Cerebellar cortex (tissue), 1 donor: ENCODE measurements at regions not wholly inside any gene's neighbourhood (a gene's known extent, or its start where the extent isn't known, plus 50 kb on each side); places are given as distances from the start of the nearest gene placed in this dataset.

Experiments used
- DNase-seq: peaks from one replicate; pipeline ENCODE4 v3.0.0-alpha.2; 2015; ENCODE audit warnings: low spot score

DNA sequence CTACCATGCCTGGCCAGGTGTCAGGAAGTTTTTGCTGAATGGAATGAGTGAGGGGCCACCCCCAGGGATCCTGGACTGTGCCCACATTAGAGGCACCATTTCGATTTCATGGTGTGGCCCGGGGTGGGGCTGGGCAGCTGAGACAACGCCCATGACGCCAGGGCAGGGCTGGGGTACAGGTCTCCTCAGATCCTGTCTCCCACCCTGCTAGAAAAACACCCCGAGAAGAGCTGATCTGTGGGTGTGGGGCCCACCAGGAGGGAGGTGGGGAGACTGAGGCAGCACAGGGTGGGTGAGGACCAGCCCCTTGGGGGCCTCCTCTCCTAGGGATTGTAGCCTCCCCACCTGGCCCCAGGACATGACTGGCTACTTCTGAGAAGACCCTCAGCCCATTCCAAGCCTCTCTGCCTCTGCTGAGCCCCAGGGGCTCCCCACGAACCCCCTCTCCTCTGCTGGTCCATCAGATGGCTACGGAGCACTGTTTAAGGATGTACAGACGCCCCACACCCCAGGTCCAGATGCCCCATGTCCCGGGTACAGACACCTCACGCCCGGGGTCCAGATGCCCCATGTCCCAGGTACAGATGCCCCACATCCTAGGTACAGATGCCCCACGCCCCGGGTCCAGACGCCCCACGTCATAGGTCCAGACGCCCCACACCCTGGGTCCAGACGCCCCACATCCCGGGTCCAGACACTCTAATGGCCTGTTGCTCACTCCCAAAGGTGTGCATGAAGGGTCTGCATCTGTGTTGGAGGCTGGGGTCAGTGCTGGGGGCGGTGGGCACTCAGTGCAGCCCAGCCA lies 99.4 kb downstream of the MICALL2 start:
- DNase-seq = no peak

- no peak for DNase-seq
Observed at GRCh38 chr7:1360521-1360971, 98.7 kb downstream of the MICALL2 start.

GRCh38 chr7:1361016-1361755 lies 98.1 kb downstream of the MICALL2 start:
- DNase-seq = no peak

- no peak for DNase-seq
Observed at GRCh38 chr7:1361756-1362125, 97.5 kb downstream of the MICALL2 start.

DNA sequence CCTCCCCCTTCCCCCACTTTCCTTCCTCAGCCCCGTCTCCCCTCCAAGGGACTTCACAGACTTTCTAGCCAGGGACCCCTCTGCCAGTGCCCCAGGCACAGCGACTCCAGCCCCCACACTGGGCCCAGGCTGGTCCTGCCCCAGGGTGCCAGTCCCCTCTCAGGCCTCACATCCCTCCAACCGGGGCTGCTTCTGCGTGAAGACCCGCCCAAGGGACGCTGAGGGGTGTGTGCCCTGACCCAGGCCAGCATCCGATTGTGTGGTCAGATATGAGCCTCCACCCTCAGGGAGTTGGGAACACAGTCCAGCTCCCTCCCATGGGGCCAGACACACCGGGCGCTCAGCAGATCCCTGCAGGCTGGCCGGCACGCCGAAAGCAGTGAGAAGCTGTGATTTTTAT lies 97.0 kb downstream of the MICALL2 start:
- DNase-seq = no peak

- DNase-seq = no peak
Observed at GRCh38 chr7:1364068-1364905, 95.0 kb downstream of the MICALL2 start.

- no peak for DNase-seq
Observed at GRCh38 chr7:1364906-1365570, 94.2 kb downstream of the MICALL2 start.

DNA sequence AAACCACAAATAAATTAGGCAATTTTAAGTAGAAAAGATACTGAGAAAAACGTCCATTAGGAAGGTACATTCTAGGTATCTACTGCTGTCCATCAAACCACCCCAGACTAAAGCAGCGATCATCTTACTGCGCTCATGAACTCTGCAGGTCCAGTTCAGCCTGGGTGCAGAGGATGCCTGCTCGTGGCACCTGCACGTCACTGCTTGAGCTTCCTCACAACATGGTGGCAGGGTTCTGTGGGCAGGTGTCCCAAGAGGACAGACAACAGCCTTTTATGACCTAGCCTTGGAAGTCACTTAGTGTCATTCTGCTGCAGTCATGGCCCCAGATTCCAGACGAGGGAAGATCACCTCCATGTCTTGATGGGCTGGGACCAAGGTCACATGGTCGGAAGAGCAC lies 93.4 kb downstream of the MICALL2 start:
- DNase-seq = no peak

DNA sequence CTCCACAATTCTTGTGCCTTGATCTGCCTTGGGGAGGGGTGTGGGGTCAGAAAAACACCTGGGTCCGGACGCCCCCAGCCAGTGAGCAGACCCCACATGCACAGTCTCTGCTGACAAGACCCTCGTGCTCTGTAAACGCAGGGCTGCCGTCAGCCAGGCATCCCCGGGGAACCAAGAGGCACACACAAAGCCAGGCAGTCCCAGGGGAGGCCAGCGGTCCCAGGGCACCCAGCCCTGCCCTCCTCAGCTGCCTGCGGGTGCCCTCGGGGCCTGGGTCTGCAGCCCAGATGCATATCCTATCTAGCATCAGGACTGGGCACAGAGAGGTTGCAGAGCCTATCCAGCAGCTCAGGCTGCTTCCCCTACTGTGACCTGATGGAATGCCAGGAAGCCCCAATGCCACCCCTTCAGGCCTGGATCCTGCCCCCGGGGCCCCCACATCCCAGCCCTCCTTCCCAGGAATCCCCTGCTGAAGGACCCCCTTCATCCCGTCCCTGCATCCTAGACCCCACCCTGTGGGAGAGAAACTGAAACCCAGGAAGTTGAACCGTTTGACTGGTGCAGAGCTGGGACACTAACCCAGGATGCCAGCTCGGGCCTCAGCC lies 92.4 kb downstream of the MICALL2 start:
- no peak for DNase-seq

DNA sequence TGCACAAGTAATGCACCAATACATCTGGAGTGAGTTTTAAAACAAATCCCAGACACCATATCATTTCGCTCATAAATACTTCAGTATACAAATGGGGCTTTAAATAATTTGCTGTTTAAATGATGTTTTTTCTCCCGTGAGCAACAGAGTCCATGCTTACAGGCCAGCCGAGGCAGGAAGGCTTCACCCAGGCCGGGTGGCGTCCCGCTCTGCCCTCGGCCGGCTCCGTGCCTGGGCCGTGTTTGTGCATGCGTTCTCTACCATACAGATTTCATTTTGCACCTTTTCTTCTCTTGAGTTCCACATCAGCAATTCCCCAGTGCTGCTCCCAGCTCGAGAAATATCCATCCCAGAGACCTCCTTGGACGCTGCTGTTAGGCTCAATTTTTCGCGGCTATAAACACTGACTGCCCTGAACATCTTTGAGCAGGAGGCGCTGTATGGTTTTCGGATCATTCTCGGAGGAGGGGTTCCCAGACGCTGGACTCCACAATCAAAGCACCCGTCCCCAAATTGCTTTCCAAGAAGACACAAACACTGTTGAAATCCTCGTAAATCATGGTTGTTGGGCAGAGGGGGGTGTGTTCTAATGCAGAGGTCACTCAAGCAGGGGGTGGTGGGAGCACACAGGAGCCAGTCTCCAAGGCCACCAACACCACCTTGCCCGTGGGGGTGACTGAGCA lies 91.6 kb downstream of the MICALL2 start:
- no peak for DNase-seq

GRCh38 chr7:1368184-1368681 lies 91.0 kb downstream of the MICALL2 start:
- no peak for DNase-seq

DNA sequence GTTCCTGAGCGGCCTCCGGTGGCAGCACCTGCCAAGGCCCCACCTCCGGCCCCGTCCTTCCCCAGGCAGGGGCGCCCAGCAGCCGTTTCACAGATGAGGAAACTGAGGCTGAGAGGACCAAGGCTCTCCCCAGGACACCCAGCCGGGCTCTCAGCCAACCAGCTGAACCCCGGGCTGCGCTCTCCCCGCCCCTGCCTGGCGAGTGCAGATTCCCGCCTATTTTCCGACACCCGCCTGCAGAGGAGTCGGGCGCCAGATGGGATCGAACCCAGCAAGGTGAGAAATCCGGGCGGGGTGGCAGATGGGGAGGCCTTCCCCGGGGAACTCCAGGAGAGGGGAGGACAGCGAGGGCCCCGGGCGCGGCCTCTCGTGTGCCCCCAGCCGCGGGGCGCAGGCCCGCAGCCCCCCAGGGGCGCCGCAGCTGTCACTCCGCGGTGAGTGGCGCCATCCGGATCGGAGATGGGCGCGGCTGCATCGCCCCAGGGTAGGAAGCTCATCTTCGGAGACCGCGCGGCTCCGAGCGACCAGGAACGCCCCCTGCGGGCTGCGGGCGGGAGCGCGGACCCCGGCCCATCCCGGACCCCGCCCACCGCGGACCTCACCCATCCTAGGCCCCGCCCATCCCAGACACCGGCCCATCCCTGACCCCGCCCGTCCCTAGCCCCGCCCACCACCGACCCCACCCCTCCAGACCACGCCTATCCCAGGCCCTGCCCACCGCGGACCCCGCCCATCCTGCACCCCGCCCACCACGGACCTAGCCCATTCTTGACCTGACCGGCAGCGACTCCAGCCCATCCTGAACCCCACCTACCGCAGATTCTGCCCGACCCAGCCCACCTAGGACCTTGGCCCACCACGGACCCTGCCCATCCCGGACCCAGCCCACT lies 90.3 kb downstream of the MICALL2 start:
- DNase-seq = peak; percentile 46

DNA sequence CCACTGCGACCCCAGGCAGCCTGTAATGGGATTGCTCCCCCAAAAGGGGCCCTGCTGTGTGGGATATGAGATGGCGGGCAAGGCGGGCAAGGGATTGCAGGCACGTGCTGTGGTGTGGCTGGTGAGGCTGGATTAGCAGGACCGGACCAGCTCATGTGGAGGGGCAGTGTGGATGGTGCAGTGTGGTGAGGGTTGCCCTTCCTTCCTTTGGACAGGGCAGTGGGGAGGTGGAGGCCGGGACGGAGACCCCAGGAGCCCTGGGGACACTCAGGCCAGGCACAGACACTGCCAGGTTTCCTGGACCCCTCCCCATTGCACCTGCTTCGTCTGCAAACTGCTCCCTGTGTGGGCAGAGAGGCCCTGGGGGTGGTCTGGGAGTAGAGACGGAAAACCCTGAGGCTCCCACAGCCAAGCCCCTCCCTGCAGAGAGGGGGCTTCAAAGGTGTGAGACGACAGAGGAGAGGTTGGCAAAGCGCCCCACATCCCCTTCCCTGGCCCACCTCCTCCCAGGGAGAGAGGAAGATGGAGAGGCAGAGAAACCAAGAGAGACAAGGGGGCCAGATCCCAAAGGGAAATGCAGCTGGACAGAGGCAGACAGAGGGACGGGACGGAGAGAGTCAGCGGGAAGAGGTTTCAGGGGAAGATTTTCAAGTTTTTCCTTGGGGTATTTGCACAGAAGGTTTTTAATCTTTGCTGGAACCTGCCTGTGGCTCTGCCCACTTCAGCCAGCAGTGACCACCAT lies 89.2 kb downstream of the MICALL2 start:
- DNase-seq = peak; percentile 10

DNA sequence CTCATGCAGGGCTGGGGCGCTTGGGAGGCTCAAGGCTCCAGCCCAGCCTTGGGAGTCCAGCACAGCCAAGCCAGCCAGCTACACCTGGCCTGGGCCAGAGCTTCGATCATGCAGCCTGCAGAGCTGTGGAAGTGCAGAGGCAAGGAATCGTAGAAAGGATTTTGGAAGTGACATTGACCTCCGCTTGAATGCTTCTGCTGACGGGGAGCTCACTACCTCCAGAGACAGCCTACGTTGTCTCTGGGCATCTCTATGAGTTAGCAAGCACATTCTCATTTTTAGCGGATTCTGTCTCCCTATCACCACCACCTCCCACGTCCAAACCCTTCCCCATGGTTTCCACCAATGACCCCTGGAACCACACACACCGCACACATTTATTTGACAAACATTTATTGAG lies 88.5 kb downstream of the MICALL2 start:
- no peak for DNase-seq

- no peak for DNase-seq
Observed at GRCh38 chr7:1372063-1372462, 87.2 kb downstream of the MICALL2 start.

DNA sequence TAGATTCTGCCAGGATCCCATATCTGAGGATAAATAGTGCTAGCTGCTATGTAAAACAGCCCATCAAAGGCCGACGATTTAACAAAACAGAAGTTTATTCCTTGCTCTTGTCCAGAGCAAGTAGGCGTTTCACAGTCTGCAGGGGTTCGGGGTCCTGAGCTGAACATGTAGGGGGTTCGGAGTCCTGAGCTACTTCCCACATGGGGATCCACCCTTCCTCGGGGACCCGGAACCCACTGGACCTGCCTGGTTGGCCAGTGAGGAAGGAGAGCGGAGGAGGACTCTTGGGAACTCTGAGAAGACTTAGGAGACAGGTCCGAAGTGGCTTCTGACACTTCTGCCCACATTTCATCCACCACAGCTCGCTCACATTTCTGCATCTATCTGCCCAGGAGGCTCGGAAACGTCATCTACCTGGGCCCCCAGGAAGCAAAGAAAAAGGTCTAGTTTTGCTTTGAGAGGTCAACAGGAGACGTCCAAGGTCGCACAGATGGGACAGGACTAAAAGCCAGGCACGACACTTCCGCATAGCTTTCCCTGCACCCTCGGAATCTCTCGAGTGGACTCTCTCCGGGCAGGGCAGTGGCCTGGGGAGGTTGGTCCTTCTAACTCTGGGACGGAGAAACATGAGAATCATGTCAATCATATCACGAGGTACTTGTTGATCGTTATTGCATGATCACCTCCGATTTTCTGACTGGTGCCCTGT lies 86.4 kb downstream of the MICALL2 start:
- no peak for DNase-seq

- no peak for DNase-seq
Observed at GRCh38 chr7:1377111-1377909, 82.0 kb downstream of the MICALL2 start.
